ENCODE measurements at regions not wholly inside any gene's neighbourhood (a gene's known extent, or its start where the extent isn't known, plus 50 kb on each side); places are given as distances from the start of the nearest gene placed in this dataset.
"Not testable (repeated sequence)": the region's sequence is repeated elsewhere in the genome, so short reads cannot be mapped to it uniquely, and the experiment has no call there.

GRCh38 chr5:87785554-87786335 is 373.0 kb upstream of the CCNH start:
- no peak for DNase-seq (ENCODE audit: low spot score)

DNA sequence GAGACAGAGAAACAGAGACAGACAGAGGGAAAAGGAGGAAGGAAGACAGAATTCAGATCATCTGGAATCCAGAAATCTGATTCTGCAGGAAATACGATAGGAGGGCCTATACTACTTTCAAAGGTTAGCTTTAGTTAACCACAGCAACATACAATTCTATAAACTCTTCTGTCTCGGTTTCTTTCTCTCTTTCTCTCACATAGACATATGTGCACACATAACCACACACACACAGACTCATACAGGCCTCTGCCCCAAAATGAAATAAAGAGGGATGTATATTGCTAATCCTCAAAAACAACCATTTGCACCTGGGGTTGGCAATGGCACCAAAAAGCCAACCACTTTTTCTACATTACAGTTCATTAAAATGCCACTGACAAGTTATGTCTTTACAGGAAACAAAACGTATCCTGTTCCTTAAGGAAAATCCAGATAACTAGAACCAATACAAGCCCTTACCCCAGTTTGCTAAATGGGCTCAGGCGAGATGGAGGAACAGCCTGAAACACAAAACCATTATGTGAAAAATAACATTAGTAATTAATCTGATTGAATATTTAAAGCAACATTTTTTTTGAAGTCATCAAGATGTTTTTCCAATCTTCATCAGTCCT is 372.3 kb upstream of the CCNH start:
- no peak for DNase-seq (ENCODE audit: low spot score)

DNA sequence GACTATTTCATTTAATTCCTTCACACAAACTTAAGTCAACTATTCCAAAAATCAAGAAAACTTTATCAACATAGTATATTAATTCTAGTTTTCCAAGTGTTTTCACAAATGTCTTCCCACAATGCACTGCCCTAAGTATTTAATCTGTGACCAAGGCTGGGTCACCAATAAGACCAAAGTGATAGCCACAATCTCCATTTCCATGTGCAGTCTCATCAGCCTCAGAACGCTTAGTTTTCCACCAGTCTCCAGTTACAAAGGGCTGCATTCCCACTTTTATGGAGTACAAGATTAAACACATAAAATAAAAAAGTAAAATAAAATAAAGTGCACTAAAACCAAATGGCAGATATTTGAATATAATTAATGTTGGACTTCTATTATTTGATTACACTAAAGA is 371.6 kb upstream of the CCNH start:
- DNase-seq (ENCODE audit: low spot score): no peak

- DNase-seq (ENCODE audit: low spot score): no peak
These were observed 370.2 kb upstream of the CCNH start for GRCh38 chr5:87782916-87783315.

DNA sequence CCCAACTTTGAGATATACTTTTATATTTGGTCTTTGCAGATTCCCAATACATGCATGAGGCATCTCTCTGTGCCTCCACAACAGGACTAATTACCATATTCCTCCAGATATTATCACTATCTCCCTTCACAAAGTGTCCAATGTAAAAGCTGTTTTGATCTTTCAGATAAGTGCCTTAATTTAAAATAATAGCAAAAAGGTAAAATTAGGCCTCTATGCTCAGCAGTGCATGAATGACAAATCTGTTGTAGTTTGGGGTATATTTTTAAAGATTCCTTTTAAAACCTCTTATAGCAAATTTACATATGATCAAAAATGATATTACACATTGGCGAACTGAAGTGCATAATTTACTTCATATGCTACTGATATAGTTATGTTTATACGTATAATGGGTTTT is 369.2 kb upstream of the CCNH start:
- DNase-seq (ENCODE audit: low spot score): no peak

- peak; percentile 89 for DNase-seq (ENCODE audit: low spot score)
These were observed 368.4 kb upstream of the CCNH start for GRCh38 chr5:87780831-87781760.

GRCh38 chr5:87778876-87779275 is 366.1 kb upstream of the CCNH start:
- no peak for DNase-seq (ENCODE audit: low spot score)

- no peak for DNase-seq (ENCODE audit: low spot score)
These were observed 365.1 kb upstream of the CCNH start for GRCh38 chr5:87777877-87778276.

DNA sequence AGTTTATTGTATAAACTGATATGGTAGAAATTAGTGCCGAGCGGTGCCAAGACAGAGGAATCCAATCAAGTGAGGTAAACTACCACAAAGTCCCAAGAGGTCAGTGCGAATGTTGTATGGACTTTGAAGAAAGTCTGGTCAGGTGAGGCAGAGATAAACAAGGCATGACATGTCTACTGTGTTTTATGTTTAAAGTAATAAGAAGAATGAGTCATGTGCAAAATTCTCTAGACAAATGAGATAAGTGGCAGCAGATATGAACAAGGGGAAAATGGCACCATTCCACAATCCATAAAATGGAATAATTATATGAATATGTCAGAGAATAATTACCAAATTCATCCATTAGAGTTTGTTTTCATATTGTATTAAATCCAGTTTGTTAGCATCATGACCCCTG is 364.1 kb upstream of the CCNH start:
- no peak for DNase-seq (ENCODE audit: low spot score)

GRCh38 chr5:87776302-87776701 is 363.6 kb upstream of the CCNH start:
- not testable (repeated sequence) for DNase-seq (ENCODE audit: low spot score)

GRCh38 chr5:87775228-87775627 is 362.5 kb upstream of the CCNH start:
- no peak for DNase-seq (ENCODE audit: low spot score)

- no peak for DNase-seq (ENCODE audit: low spot score)
These were observed 362.1 kb upstream of the CCNH start for GRCh38 chr5:87774804-87775203.

DNA sequence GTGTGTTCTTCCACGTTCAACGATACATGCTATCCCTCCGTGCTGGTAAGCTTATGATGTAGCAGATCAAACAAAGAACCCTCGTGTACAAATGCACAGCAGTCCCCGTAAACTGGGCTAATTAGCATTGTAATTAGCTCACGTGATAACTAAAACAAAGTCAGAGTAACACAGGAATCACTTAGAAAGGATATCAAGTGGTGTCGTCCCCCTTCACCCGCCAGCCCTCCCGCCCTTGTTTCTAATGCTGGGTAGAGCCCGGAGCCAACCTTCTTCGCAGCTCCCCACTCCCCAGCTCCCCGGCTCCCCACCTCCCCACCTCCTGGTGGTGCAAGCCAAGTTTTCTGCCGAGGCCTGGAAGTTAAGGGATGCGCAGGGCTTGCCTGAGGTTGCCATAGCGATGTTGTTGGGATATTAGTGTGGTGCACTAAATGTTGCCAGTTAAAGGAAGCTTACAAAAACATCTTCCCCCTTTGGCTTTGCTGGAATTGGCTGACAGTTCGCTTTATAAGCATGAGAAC is 357.9 kb upstream of the CCNH start:
- DNase-seq (ENCODE audit: low spot score): no peak

DNA sequence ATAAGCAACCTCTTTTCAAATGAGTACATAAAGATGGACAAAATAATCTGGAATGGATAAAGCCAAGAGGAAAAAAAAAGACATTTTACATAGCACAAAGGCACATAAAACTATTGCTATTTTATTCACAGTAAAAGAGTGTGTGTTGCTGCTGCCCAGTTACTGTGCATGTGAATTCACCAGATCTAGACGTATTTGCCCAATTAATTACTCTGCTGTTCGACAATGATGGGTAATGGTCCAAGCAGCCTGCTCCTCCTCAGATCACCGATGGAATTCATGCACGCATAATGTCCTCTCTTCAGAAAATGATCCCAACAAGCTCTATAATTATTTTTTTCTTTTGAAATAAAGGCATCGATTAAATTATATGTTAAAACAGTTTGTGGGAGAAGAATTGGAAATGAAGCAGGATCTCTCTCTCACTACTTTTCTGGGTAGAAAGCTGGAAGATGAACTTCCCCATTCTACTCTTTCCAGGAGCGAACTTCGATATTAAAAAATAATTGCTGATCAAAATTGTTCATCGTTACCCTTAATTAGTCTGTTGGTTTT is 357.4 kb upstream of the CCNH start:
- no peak for DNase-seq (ENCODE audit: low spot score)

DNA sequence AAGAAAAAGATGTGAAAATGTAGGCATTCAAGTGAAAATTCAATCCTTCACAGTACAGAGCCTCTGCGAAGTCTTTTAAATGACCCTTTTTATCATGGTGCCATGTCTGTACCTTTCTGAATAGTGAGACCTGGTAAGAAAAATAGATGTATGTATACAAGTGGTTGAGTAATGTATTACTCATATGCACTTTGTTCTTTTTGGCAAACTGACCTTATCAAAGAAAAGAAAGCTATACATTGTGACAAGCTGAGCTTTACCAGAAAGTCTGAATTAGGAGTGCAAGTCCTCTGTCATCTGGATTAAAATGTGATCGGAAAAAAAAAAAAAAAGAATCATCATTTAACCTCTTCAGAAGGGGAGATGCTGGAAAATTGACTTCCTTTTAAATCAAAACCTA is 356.4 kb upstream of the CCNH start:
- DNase-seq (ENCODE audit: low spot score): no peak

GRCh38 chr5:87768190-87768589 is 355.5 kb upstream of the CCNH start:
- no peak for DNase-seq (ENCODE audit: low spot score)

- DNase-seq (ENCODE audit: low spot score): no peak
These were observed 352.3 kb upstream of the CCNH start for GRCh38 chr5:87765009-87765408.

DNA sequence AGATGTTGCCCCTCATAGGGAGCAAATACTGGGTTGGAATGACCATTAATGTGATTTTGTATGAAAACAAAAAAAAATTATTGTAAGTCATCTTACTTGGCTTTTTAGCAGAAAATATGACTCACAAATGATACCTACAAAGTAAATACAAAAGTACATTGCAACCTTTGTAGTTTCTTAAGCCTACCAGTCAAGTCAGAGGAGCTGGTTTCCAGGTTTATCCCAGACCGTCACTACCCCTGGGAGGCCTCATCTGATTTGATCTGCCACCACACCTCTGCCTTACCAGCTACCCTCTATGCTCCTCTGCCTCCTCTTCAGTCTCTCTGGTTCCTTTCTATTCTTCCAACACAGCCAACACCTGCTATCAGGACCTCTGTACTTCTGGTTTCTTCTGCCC is 349.9 kb upstream of the CCNH start:
- no peak for DNase-seq (ENCODE audit: low spot score)

- DNase-seq (ENCODE audit: low spot score): no peak
These were observed 344.2 kb upstream of the CCNH start for GRCh38 chr5:87756951-87757350.

GRCh38 chr5:87755360-87755759 is 342.6 kb upstream of the CCNH start:
- no peak for DNase-seq (ENCODE audit: low spot score)

- DNase-seq (ENCODE audit: low spot score): no peak
These were observed 341.5 kb upstream of the CCNH start for GRCh38 chr5:87754009-87754757.

DNA sequence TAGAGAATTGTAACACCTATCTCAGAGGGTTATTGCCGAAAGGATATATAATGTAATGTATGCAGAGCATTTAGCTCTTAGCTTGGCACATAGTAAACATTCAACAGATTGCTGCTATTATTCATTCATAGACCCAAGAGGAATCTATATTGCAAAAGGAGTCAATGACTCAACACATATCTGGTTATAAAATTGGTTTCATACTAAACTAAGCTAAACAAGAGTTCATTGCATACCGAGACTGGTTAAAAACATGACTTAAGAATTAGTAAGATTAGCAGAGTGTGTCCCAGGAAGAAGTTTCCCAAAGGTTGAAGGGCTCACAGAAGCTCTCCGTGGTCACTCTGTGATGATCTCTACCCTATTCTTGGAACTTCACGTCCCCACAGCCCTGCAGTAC is 339.6 kb upstream of the CCNH start:
- no peak for DNase-seq (ENCODE audit: low spot score)
